CD4-positive, alpha-beta T cell treated with Interleukin-6 for 4 hours (primary cell): ENCODE measurements at regions not wholly inside any gene's neighbourhood (a gene's known extent, or its start where the extent isn't known, plus 50 kb on each side); places are given as distances from the start of the nearest gene placed in this dataset.

Experiments
- DNase-seq: peaks from one replicate; pipeline ENCODE4 v3.0.0-alpha.2; 2020; ENCODE audit warnings: mixed read lengths

DNA sequence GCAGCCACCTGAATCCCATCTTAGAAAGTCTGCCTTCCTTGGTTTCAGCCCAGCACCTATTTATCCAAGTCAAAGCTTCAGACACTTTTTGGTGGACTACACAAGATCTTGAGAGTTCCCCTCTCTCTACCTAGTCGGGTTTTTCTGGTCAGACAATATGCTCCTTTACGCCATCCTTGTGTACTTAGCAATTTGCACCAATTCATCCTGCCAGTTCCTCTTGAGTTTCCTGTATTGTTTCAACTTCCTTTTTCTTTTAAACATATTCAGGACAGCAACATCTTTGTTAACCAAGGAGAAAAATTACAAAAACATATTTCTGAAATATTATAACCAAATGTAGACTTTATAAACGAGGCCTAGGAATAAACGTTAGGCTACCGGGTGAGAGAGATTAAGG, 368.2 kb upstream of the CADM1 start:
- DNase-seq, result no peak

GRCh38 chr11:115871161-115871760, 367.0 kb upstream of the CADM1 start:
- DNase-seq, result no peak

DNA sequence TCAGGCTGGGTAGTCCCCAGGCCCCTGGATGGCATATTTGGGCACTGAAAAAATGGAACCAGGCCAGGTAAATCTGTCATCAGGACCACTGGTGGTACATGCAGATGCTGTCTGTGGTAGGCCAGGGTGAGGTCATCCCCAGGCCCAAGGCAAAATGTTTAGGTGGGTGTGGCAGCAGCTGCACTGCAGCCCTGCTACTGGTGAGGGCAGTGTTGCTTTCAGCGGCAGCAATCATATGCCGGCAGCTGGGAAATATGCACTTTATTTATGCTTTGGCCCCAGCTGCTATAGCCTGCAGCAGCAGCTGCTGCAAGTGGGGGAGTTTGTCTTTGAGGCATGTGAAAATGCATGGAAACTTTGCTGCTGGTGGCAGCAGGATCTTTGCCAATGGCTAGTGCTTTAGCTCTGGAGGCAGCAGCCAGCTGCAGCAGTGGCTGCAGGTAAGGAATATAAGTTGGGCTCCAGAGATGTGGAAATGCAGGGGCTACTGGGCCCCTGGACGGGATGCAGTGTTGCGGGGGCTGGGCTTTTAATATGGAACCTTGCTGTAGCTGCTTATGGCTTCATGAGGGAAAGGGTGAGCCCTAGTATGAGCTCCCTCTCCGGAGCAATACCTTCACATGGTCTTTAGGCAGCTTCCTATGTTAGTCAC, 365.7 kb upstream of the CADM1 start:
- no peak for DNase-seq

DNA sequence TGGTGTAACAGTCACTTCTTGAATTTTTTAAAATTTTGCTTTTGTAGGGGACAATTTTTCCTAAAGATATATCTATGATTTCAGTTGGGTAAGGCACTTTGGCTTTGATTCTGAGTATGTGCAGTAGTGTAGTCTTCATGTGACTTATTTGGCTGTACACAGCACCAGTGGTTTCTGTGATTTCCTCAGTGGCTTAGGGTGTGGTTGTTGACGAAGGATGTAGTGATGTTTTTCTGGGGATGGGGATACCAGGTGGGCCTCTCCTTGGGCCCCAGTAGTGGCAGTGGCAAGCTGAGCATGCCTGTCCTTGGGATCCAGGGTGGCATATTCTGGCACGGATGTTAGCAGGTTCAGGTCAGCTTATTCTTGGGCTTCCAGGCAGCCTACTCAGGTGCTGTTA, 364.9 kb upstream of the CADM1 start:
- DNase-seq, result no peak

DNA sequence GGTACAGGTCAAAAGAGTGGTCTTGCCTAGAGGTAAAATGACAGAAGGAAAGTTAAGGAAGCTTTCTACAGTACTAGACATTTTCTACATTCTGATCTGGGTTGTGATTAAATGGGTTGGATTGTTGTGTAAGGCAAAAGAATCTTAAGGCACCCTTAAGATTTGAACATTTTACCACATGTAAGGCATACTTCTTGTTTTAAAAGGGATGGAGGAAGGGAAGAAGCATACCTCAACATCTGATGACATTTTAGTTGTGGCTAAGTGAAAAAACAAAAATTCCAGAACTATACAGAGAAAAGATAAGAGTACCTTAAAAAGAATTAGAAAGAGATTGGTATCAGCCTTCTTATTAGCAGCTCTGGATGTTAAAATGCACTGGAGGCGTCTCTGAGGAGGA, 356.0 kb upstream of the CADM1 start:
- no peak for DNase-seq

GRCh38 chr11:115848611-115849010, 344.4 kb upstream of the CADM1 start:
- no peak for DNase-seq

DNA sequence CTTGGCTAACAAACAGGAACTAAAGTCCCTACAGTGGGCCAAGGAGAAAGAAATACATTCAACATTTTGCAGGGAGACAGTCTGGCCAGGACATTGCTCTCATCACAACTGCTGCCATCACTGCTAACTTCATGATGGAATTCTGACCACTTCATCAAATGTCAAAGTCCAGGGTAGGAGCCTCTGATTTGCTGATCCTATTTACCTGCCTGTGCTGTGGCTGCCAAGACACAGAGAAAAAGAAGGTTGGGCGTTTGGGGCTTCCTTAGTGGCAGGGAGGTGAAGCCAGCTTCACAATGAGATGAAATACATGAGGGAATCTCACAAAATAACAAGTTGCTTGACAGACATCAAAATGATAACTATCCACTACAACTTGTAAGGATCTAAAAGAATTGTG, 343.9 kb upstream of the CADM1 start:
- no peak for DNase-seq

GRCh38 chr11:115845872-115846271, 341.7 kb upstream of the CADM1 start:
- no peak for DNase-seq

GRCh38 chr11:115843685-115844084, 339.5 kb upstream of the CADM1 start:
- no peak for DNase-seq

GRCh38 chr11:115843111-115843510, 338.9 kb upstream of the CADM1 start:
- DNase-seq, result no peak

GRCh38 chr11:115820026-115820425, 315.8 kb upstream of the CADM1 start:
- no peak for DNase-seq

DNA sequence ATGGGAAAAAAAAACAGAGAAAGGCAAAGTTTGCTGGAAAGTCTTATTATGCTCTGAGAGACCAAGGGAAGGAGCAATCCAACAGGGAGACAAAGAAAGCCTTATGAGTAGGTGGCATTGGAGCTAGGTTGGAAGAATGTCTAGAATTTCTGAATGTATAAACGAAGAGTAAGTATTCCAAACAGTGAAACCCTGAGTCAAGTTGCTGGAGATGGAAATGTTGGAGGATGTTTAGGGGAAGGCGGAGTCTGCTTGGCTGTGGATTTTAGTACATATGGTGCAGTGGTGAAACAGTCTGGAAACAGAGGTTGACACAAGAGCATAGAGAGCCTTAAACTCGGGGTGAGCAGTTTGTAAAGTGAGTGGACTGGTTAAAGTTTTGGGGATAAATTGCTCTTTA, 314.8 kb upstream of the CADM1 start:
- DNase-seq, result no peak

DNA sequence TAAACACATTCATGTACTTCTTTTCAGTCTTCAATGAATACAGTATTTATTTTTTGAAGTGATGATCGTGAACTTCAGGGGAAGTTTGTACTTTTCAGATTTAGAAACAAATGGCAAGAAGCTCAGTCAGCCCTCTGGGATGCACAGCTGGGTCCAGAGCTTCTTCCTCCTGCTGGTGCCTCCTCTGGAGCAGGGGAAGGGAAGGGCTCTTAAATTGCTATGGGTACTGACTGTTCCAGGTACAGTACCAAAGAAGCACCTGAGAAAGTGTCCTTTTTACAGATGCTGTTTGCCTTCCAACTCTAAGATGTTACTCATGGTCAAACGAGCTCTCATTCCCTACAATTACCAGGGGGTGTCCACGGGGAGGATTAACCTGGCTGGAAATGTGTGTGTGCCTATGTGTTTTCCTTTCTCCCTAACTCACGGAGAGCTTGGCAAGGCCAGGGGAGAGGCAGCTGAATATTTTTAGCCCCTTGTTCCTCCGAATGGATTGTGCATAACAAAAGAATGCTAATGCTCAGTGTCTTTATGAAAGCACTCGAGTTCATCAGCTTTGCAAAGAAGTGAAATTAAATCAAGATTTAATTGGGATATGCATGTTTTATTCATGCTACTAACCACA, 313.7 kb upstream of the CADM1 start:
- DNase-seq, result no peak

GRCh38 chr11:115808351-115808940, 304.2 kb upstream of the CADM1 start:
- no peak for DNase-seq

- no peak for DNase-seq
These were observed 301.8 kb upstream of the CADM1 start for GRCh38 chr11:115806056-115806455.

- no peak for DNase-seq
These were observed 299.0 kb upstream of the CADM1 start for GRCh38 chr11:115803073-115803740.

- DNase-seq, result no peak
These were observed 298.4 kb upstream of the CADM1 start for GRCh38 chr11:115802641-115803040.

DNA sequence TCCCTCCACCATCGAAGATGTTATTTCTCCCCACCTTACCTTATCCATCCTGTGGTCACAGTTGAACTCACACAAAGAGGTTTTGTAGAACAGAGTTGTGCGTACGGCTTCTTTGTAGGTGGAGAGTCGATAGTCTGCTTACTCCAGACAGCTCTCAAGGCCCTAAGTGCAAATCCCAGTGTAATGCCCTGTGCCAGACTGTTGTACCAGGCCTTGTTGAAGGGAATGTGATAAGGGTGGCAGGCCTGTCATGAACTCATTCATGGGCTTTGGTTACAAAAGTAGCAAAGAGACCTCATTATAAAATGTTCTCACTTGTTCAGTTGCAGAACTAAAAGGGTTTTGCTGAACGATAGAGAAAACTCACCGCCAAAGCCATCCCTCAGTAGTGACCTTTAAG, 288.7 kb upstream of the CADM1 start:
- no peak for DNase-seq

- DNase-seq, result no peak
These were observed 283.1 kb upstream of the CADM1 start for GRCh38 chr11:115787302-115787701.

DNA sequence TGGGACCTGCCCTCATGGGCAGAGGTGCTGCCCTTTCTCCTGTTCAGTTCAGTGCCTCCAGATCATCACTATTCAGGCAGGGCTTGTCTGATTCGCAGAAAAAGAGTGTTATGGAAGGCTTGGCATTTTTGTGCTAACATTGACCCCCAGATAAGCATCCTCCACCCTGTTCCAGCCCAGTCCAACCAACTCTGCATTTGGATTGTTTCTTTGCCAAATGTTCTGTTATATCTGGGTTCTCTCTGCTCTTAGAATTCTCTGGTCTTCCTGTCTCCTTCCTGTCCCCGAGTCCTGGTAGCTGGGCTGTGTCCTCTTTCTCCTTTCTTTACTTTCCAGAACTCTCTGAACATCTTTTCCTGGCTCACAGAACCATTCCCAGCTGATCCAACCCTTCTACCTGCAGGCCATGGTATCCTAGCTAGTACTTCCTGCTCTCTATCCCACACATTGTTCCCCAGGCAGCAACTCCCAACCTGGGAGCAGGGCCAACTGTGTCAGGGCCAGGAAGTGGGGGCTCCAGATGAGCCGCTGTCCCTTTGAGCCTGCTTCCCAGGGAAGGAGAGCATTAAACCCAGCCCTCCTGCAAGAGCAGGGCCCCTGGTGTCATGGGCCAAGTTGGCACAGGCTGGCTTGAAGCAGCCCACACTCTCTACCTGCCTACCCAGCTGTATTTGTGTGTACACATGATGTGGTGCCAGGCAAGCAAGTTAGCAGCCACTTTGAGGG, 280.7 kb upstream of the CADM1 start:
- no peak for DNase-seq

DNA sequence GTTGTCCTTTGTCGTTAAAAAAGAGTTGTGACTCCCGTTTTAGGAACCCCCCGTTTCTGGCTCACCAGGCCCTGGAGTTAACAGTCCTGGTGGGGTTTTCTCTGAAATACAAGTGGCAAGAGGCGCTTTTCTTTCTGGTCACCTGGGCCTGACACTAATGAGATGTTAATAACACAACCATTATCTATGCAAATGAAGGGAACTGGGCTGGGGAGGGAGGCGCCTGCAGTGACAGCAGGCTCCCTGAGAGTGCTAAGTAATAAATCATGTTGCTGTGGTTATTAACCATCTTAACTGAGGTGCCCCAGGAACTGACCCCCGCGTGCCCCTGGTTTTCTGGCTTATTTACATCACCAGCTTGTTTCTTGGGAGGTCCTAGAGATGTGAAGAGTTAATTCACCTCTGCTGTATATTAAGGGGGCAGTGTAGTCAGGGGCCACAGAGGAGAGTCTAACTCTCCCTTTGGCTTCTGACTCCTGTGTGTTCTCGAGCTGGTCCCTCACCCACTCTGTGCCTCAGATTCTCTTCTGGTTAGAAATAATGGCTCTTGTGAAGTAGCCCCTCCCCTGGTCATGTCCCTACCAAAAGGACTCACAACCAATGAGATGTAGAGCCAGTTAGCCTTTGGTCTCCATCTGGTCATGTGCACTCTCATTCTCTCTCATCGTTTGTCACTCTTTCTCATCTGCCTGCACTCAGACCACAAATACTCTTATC, 276.6 kb upstream of the CADM1 start:
- DNase-seq, result no peak

DNA sequence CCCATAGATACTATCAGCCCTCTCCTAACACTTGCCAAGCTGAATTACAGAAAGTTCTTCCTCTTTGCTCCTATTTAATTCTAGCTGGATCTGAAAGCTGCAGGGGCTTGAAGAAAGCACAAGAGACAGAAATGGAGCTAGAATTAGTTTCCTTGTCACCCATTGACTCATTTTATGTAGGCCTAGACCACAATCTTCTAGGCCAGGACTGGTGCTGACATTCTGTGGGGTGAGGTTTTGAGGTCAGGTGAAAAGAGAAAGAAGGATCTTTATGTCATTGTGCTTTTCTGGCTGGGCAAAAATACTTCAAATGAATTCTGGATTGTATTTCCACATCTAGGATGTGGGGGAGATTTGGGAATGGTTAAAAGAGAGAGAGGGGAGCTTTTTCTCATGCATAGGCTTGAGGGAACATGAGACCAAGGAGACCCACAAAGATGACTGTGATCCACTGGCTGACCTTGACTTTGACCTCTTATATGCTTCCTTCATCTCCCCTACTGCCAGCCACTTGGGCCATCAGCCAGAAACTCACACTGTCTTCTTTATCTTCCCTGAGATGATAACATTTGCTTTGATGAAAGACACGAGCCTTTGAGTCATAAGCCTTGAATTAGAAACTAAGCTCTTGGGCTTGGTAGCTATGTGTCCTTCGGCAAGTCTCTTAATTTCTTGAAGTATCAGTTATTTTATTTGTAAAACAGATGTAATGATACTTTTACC, 274.9 kb upstream of the CADM1 start:
- no peak for DNase-seq
